Spleen (tissue), 11 donors: ENCODE measurements at regions not wholly inside any gene's neighbourhood (a gene's known extent, or its start where the extent isn't known, plus 50 kb on each side); places are given as distances from the start of the nearest gene placed in this dataset.
"Not testable (repeated sequence)": the region's sequence is repeated elsewhere in the genome, so short reads cannot be mapped to it uniquely, and the experiment has no call there.

Experiments
- DNase-seq: peaks from one replicate; pipeline ENCODE4 v3.0.0-alpha.2; 2020
- H3K27ac ChIP-seq, 8 donors: fragments of 200-600 bp; sonication (generic) in 7 of 8; 1 replicate in 4 of 8; 2 replicates in 4 of 8; pipeline versions ENCODE4 v1.5.0 to v1.8.0; 2016 to 2021; ENCODE audit warnings: inconsistent platforms in 4 of 8, mild to moderate bottlenecking in 4 of 8, moderate library complexity in 1 of 8
- H3K27me3 ChIP-seq, 7 donors: fragments of 200-600 bp; sonication (generic) in 6 of 7; replicated peaks in 1 of 7; 1 replicate in 4 of 7; 2 replicates in 3 of 7; pipeline versions ENCODE4 v1.5.0 to v1.8.0; 2016 to 2021; ENCODE audit warnings: inconsistent platforms in 3 of 7, mild to moderate bottlenecking in 1 of 7
- H3K36me3 ChIP-seq, 6 donors: fragments of 200-600 bp; sonication (generic) in 5 of 6; 1 replicate in 4 of 6; 2 replicates in 2 of 6; pipeline versions ENCODE4 v1.5.0 to v1.8.0; 2016 to 2021; ENCODE audit warnings: inconsistent platforms in 2 of 6
- H3K4me1 ChIP-seq, 6 donors: fragments of 200-600 bp; sonication (generic) in 5 of 6; 1 replicate in 3 of 6; 2 replicates in 3 of 6; pipeline versions ENCODE4 v1.5.0 to v1.8.0; 2016 to 2021; ENCODE audit warnings: inconsistent platforms in 3 of 6
- H3K4me3 ChIP-seq, 8 donors: fragments of 200-600 bp; sonication (generic) in 7 of 8; 1 replicate in 4 of 8; 2 replicates in 4 of 8; pipeline versions ENCODE4 v1.5.0 to v1.8.0; 2016 to 2021; ENCODE audit warnings: inconsistent platforms in 4 of 8, mild to moderate bottlenecking in 4 of 8, moderate library complexity in 2 of 8
- H3K9me3 ChIP-seq, 8 donors: fragments of 200-600 bp; sonication (generic) in 7 of 8; 1 replicate in 4 of 8; 2 replicates in 4 of 8; pipeline versions ENCODE4 v1.5.0 to v1.8.0; 2016 to 2021; ENCODE audit warnings: inconsistent platforms in 4 of 8
- POLR2A ChIP-seq, 3 donors: fragments of 450-650 bp; IDR thresholded peaks; one replicate each; pipeline ENCODE4 v1.5.1; 2017; ENCODE audit warnings: antibody characterized with exemption in 3 of 3, mild to moderate bottlenecking in 1 of 3
- POLR2AphosphoS5 ChIP-seq, 3 donors: sonication (generic); formaldehyde crosslinking; IDR thresholded peaks; one replicate each; pipeline ENCODE4 v1.5.1; 2017; ENCODE audit warnings: antibody characterized with exemption in 3 of 3
- WGBS, 5 donors: extraction: QIAGEN DNeasy Blood & Tissue Kit in 3 of 5; methylation state at CpG; one replicate each; pipeline versions ENCODE4 v1.1.5 to v1.1.7; 2013 to 2018; 5-methylcytosine and 5-hydroxymethylcytosine counted together
- intact Hi-C: fragments of 100-400 bp; cut with DNase I; formaldehyde crosslinking; loops from one replicate; pipeline ENCODE4 v1.15.0; 2023; ENCODE audit warnings: low total_unique reads
- TF ChIP-seq, protein P1 (sequence below), 11 experiments: fragments of 200-600 bp in 7 of 11; fragments of 450-650 bp in 4 of 11; sonication (generic) in 4 of 11; IDR thresholded peaks in 8 of 11; conservative IDR thresholded peaks in 3 of 11; 1 replicate in 7 of 11; 2 replicates in 4 of 11; pipeline versions ENCODE4 v1.4.0 to v1.8.0; 2016 to 2021; ENCODE audit warnings: antibody characterized with exemption in 11 of 11, inconsistent platforms in 4 of 11, mild to moderate bottlenecking in 1 of 11
- donor health status: healthy with polysubstance abuse.
- donor health status: DM: no; HTN: no; CAD: no; lungs with moderate emphysema.
- donor health status: DM: no; HTN: no; CAD: no.
- donor health status: Bipolar disorder and iron deficiency.
- donor health status: healthy.
- donor health status: DM: no; HTN: no; CAD: no.
- donor health status: DM: yes; HTN: yes; CAD: no.

GRCh38 chr14:55794655-55795595 lies 214.9 kb downstream of the KTN1 start:
- Histone ChIP-seq H3K27ac (no peak overlapping the region), H3K4me1 (peaks cover 0 to 15% (median 8%) of the 10 kb centered on the region in 6 donors), H3K36me3 (no peaks in the 10 kb centered on the region), H3K9me3 (no peaks in the 10 kb centered on the region), H3K4me3 (no peak overlapping the region), H3K27me3 (no peaks in the 10 kb centered on the region)
- TF ChIP-seq, protein P1, sequence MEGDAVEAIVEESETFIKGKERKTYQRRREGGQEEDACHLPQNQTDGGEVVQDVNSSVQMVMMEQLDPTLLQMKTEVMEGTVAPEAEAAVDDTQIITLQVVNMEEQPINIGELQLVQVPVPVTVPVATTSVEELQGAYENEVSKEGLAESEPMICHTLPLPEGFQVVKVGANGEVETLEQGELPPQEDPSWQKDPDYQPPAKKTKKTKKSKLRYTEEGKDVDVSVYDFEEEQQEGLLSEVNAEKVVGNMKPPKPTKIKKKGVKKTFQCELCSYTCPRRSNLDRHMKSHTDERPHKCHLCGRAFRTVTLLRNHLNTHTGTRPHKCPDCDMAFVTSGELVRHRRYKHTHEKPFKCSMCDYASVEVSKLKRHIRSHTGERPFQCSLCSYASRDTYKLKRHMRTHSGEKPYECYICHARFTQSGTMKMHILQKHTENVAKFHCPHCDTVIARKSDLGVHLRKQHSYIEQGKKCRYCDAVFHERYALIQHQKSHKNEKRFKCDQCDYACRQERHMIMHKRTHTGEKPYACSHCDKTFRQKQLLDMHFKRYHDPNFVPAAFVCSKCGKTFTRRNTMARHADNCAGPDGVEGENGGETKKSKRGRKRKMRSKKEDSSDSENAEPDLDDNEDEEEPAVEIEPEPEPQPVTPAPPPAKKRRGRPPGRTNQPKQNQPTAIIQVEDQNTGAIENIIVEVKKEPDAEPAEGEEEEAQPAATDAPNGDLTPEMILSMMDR (IDR thresholded peaks at IDR 0.05 in 8 of 11, conservative IDR thresholded peaks at IDR 0.05 in 3 of 11), result no peak
- TF ChIP-seq POLR2AphosphoS5 (IDR thresholded peaks at IDR 0.05) (no peak), POLR2A (IDR thresholded peaks at IDR 0.05) (no peak)
- intact Hi-C loops, result no loop called here
- 79 to 90% (median 83%) methylated on average over 6 of the region's 6 CpGs for WGBS, 5 donors
- DNase-seq, result no peak

GRCh38 chr14:55796513-55796912 lies 216.5 kb downstream of the KTN1 start:
- DNase-seq, intact Hi-C loops, H3K4me3 ChIP-seq, H3K9me3 ChIP-seq, H3K36me3 ChIP-seq, H3K4me1 ChIP-seq, H3K27me3 ChIP-seq, H3K27ac ChIP-seq: not testable (repeated sequence)
- WGBS, 5 donors, result 78 to 91% (median 84%) methylated on average over 3 of the region's 3 CpGs

DNA sequence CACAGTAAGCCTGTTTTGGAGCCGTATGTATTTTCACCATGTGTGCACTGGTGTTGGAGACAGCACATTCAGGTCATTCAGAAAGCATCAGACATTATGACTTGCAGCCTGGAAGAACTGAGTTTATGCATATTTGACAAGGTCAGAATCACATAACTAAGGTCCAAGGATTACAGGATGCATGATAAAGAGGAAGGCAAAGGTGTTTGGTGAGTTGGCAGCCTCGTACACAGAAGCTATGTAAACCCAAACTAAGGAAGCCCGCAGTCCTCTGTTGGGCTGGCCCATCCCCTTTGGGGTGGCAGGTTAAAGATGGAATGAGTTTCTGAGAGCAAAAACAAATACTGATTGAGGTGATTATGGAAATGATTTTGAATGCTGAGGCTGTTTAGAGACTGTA lies 218.4 kb downstream of the KTN1 start:
- Histone ChIP-seq H3K4me1 (peaks cover 0 to 4% (median 0%) of the 10 kb centered on the region in 6 donors), H3K36me3 (no peaks in the 10 kb centered on the region), H3K27me3 (no peaks in the 10 kb centered on the region), H3K9me3 (no peaks in the 10 kb centered on the region), H3K27ac (no peak overlapping the region), H3K4me3 (no peak overlapping the region)
- no peak for DNase-seq
- intact Hi-C loops, result no loop called here
- WGBS, 5 donors, result 81 to 89% (median 84%) methylated on average over 3 of the region's 3 CpGs
- TF ChIP-seq, protein P1 (IDR thresholded peaks at IDR 0.05 in 8 of 11, conservative IDR thresholded peaks at IDR 0.05 in 3 of 11), result no peak
- TF ChIP-seq POLR2A (IDR thresholded peaks at IDR 0.05) (no peak), POLR2AphosphoS5 (IDR thresholded peaks at IDR 0.05) (no peak)

GRCh38 chr14:55799508-55800095 lies 219.6 kb downstream of the KTN1 start:
- peaks cover 0 to 4% (median 0%) of the 10 kb centered on the region in 6 donors for H3K4me1 ChIP-seq
- WGBS, 5 donors, result 65 to 73% (median 67%) methylated on average over 3 of the region's 3 CpGs
- H3K36me3 ChIP-seq, result no peaks in the 10 kb centered on the region
- peak overlapping the region in 3 of 8 donors; percentile 13 to 39 (median 15) for H3K27ac ChIP-seq
- no peak for TF ChIP-seq POLR2AphosphoS5 (IDR thresholded peaks at IDR 0.05)
- TF ChIP-seq POLR2A (IDR thresholded peaks at IDR 0.05), result no peak
- TF ChIP-seq, protein P1 (IDR thresholded peaks at IDR 0.05 in 8 of 11, conservative IDR thresholded peaks at IDR 0.05 in 3 of 11), result no peak
- H3K4me3 ChIP-seq, result no peak overlapping the region
- no peak for DNase-seq
- no peaks in the 10 kb centered on the region for H3K9me3 ChIP-seq
- intact Hi-C loops, result no loop called here
- no peaks in the 10 kb centered on the region for H3K27me3 ChIP-seq
